Caco-2 (cell line): ENCODE measurements at regions not wholly inside any gene's neighbourhood (a gene's known extent, or its start where the extent isn't known, plus 50 kb on each side); places are given as distances from the start of the nearest gene placed in this dataset.

Source experiments
- BruUV-seq: library from RNA; stranded (reverse); fragments of 400-500 nt; replicated peaks from 2 replicates; lab custom pipeline; 2021; lab: Mats Ljungman, UMichigan
- CTCF ChIA-PET: fragments of 300-600 bp; sonication (Branson Sonifier 250); formaldehyde crosslinking; loops from one replicate; lab custom pipeline; 2022; ENCODE audit warnings: antibody characterized with exemption; lab: Charles Lee
- POLR2A ChIA-PET: fragments of 300-600 bp; sonication (Branson Sonifier 250); formaldehyde crosslinking; loops from one replicate; lab custom pipeline; 2022; ENCODE audit warnings: antibody characterized with exemption; lab: Charles Lee
- DNase-seq, 2 experiments: peaks; one replicate each; pipeline versions ENCODE4 v3.0.0 to v3.0.0-alpha.2; 2020 to 2022
- H3K27me3 ChIP-seq: replicated peaks from 2 replicates; pipeline ENCODE4 v1.6.0; 2011; ENCODE audit warnings: low read length; ENCODE audit not compliant: control insufficient read depth, insufficient read depth
- H3K36me3 ChIP-seq: 2 replicates; pipeline ENCODE4 v1.5.1; 2011; ENCODE audit warnings: low read length; ENCODE audit not compliant: control insufficient read depth, insufficient read depth
- H3K4me1 ChIP-seq: fragments of 250-450 bp; sonication (Bioruptor Pico); 2 replicates; pipeline ENCODE4 v1.5.1; 2020; ENCODE audit warnings: mild to moderate bottlenecking
- H3K4me3 ChIP-seq: 2 replicates; pipeline ENCODE4 v1.5.1; 2011; ENCODE audit warnings: low read depth, mild to moderate bottlenecking, control low read depth, low read length
- H3K9me3 ChIP-seq: fragments of 250-450 bp; sonication (Bioruptor Pico); 2 replicates; pipeline ENCODE4 v1.5.1; 2020; ENCODE audit warnings: mild to moderate bottlenecking, moderate library complexity
- H3K27ac Mint-ChIP-seq: one replicate; pipeline ENCODE4 v1.8.0; 2022; ENCODE audit warnings: mixed read lengths; ENCODE audit not compliant: unreplicated experiment
- H3K27me3 Mint-ChIP-seq: one replicate; pipeline ENCODE4 v1.8.0; 2022; ENCODE audit warnings: mixed read lengths; ENCODE audit not compliant: insufficient read depth, unreplicated experiment
- H3K36me3 Mint-ChIP-seq: one replicate; pipeline ENCODE4 v1.8.0; 2022; ENCODE audit warnings: mild to moderate bottlenecking, mixed read lengths; ENCODE audit not compliant: insufficient read depth, unreplicated experiment
- H3K4me1 Mint-ChIP-seq: one replicate; pipeline ENCODE4 v1.8.0; 2022; ENCODE audit warnings: low read depth, mixed read lengths; ENCODE audit not compliant: unreplicated experiment
- H3K4me3 Mint-ChIP-seq: one replicate; pipeline ENCODE4 v1.8.0; 2022; ENCODE audit warnings: mild to moderate bottlenecking, moderate library complexity, mixed read lengths; ENCODE audit not compliant: unreplicated experiment
- H3K9me3 Mint-ChIP-seq: one replicate; pipeline ENCODE4 v1.8.0; 2022; ENCODE audit warnings: mixed read lengths; ENCODE audit not compliant: unreplicated experiment
- CTCF ChIP-seq, 2 experiments: fragments of 200-600 bp in 1 of 2; IDR thresholded peaks; 1 replicate in 1 of 2; 2 replicates in 1 of 2; pipeline versions ENCODE4 v1.5.1 to v1.8.0; 2011 to 2022; ENCODE audit warnings: antibody characterized with exemption in 1 of 2, control low read depth in 1 of 2, inconsistent platforms in 1 of 2, low read depth in 1 of 2, low read length in 1 of 2, mild to moderate bottlenecking in 1 of 2, moderate library complexity in 1 of 2; ENCODE audit not compliant: insufficient read depth in 1 of 2, severe bottlenecking in 1 of 2, unreplicated experiment in 1 of 2
- intact Hi-C: fragments of 100-400 bp; cut with micrococcal nuclease; formaldehyde crosslinking; loops from one replicate; pipeline ENCODE4 v1.10.0; 2022; ENCODE audit not compliant: unreplicated experiment

- Histone ChIP-seq H3K4me3 (no peak overlapping the region), H3K27me3 (no peaks in the 10 kb centered on the region), H3K4me1 (peaks cover 10% of the 10 kb centered on the region), H3K9me3 (peaks cover 4% of the 10 kb centered on the region; the same call in 1 of the 2 replicates), H3K36me3 (no peaks in the 10 kb centered on the region)
- Mint-ChIP-seq H3K4me3 (no peak overlapping the region), H3K36me3 (no peaks in the 10 kb centered on the region), H3K27me3 (no peaks in the 10 kb centered on the region), H3K27ac (no peak overlapping the region), H3K9me3 (peaks cover 6% of the 10 kb centered on the region), H3K4me1 (peaks cover 7% of the 10 kb centered on the region)
- no TSS peak for BruUV-seq
- CTCF ChIA-PET, result no interaction called here
- no peak for TF ChIP-seq CTCF (IDR thresholded peaks at IDR 0.05; ENCODE audit: insufficient read depth in 1 of 2, low read depth in 1 of 2, low read length in 1 of 2, severe bottlenecking in 1 of 2, unreplicated experiment in 1 of 2)
- DNase-seq, result no peak
- POLR2A ChIA-PET, result no interaction called here
- intact Hi-C loops, result no loop called here
These were observed 67.6 kb upstream of the GUCA2B start for GRCh38 chr1:42085596-42085995.

- Mint-ChIP-seq H3K9me3 (no peaks in the 10 kb centered on the region), H3K36me3 (peaks cover 4% of the 10 kb centered on the region), H3K4me1 (peaks cover 7% of the 10 kb centered on the region), H3K27me3 (peaks cover 5% of the 10 kb centered on the region), H3K27ac (no peak overlapping the region), H3K4me3 (no peak overlapping the region)
- intact Hi-C loops, result no loop called here
- no peaks in the 10 kb centered on the region for H3K36me3 ChIP-seq
- no TSS peak for BruUV-seq
- ChIA-PET CTCF (no interaction called here), POLR2A (no interaction called here)
- H3K27me3 ChIP-seq, result no peaks in the 10 kb centered on the region
- peak; percentile 37 to 73 for DNase-seq
- H3K4me3 ChIP-seq, result no peak overlapping the region
- TF ChIP-seq CTCF (IDR thresholded peaks at IDR 0.05; ENCODE audit: insufficient read depth in 1 of 2, low read depth in 1 of 2, low read length in 1 of 2, severe bottlenecking in 1 of 2, unreplicated experiment in 1 of 2), result no peak
- H3K9me3 ChIP-seq, result no peaks in the 10 kb centered on the region
- H3K4me1 ChIP-seq, result peaks cover 10% of the 10 kb centered on the region
These were observed 71.7 kb upstream of the GUCA2B start for GRCh38 chr1:42081475-42081874.

DNA sequence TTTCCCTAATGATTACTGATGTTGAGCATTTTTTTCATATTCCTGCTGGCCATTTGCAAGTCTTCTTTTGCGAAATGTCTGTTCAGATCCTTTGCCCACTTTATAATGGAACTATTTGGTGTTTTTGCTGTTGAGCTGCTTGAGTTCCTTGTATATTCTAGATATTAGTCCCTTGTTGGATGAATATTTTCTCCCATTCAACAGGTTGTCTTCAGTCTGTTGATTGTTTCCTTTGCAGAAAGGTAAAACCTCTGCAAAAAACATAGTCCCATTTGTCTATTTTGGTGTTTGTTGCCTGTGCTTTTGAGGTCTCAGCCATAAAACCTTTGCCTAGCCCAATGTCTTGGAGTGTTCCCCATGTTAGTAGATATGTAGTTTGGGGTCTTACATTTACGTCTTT lies 78.0 kb upstream of the GUCA2B start:
- Mint-ChIP-seq H3K27me3 (peaks cover 32% of the 10 kb centered on the region), H3K36me3 (peaks cover 4% of the 10 kb centered on the region), H3K9me3 (no peaks in the 10 kb centered on the region), H3K27ac (no peak overlapping the region), H3K4me3 (no peak overlapping the region), H3K4me1 (no peaks in the 10 kb centered on the region)
- Histone ChIP-seq H3K36me3 (no peaks in the 10 kb centered on the region), H3K4me1 (no peaks in the 10 kb centered on the region), H3K4me3 (no peak overlapping the region), H3K9me3 (no peaks in the 10 kb centered on the region), H3K27me3 (no peaks in the 10 kb centered on the region)
- ChIA-PET POLR2A (no interaction called here), CTCF (no interaction called here)
- BruUV-seq, result no TSS peak
- no peak for TF ChIP-seq CTCF (IDR thresholded peaks at IDR 0.05; ENCODE audit: insufficient read depth in 1 of 2, low read depth in 1 of 2, low read length in 1 of 2, severe bottlenecking in 1 of 2, unreplicated experiment in 1 of 2)
- no peak for DNase-seq
- intact Hi-C loops, result no loop called here
